ENCODE measurements at regions not wholly inside any gene's neighbourhood (a gene's known extent, or its start where the extent isn't known, plus 50 kb on each side); places are given as distances from the start of the nearest gene placed in this dataset.
"Not testable (repeated sequence)": the region's sequence is repeated elsewhere in the genome, so short reads cannot be mapped to it uniquely, and the experiment has no call there.

GRCh38 chr1:59183749-59184317 lies 113.1 kb upstream of the FGGY start:
- DNase-seq (no peak), ATAC-seq (no peak)
- no peak overlapping the region for H3K27ac Mint-ChIP-seq
- no peaks in the 10 kb centered on the region for H3K4me1 Mint-ChIP-seq
- H3K4me3 Mint-ChIP-seq: no peak overlapping the region
- H3K9me3 Mint-ChIP-seq: no peaks in the 10 kb centered on the region
- no peaks in the 10 kb centered on the region for H3K27me3 Mint-ChIP-seq

GRCh38 chr1:59184365-59184905 lies 112.5 kb upstream of the FGGY start:
- no peak for DNase-seq
- Mint-ChIP-seq H3K4me3 (no peak overlapping the region), H3K27me3 (no peaks in the 10 kb centered on the region), H3K27ac (no peak overlapping the region), H3K9me3 (no peaks in the 10 kb centered on the region), H3K4me1 (no peaks in the 10 kb centered on the region)
- ATAC-seq: no peak

GRCh38 chr1:59185163-59185860 lies 111.6 kb upstream of the FGGY start:
- peak overlapping the region in 1 of 2 donors; percentile 16 for H3K27ac Mint-ChIP-seq
- no peak overlapping the region for H3K4me3 Mint-ChIP-seq
- DNase-seq: no peak
- no peaks in the 10 kb centered on the region for H3K9me3 Mint-ChIP-seq
- H3K4me1 Mint-ChIP-seq: no peaks in the 10 kb centered on the region
- ATAC-seq: no peak
- no peaks in the 10 kb centered on the region for H3K27me3 Mint-ChIP-seq

- no peak for ATAC-seq
- H3K4me1 Mint-ChIP-seq: no peaks in the 10 kb centered on the region
- peaks cover 8% of the 10 kb centered on the region in 2 donors for H3K9me3 Mint-ChIP-seq
- no peak overlapping the region for H3K4me3 Mint-ChIP-seq
- no peak overlapping the region for H3K27ac Mint-ChIP-seq
- no peak for DNase-seq
- H3K27me3 Mint-ChIP-seq: peaks cover 7% of the 10 kb centered on the region
Observed at GRCh38 chr1:59186656-59187055, 110.2 kb upstream of the FGGY start.

GRCh38 chr1:59188413-59189213 lies 108.3 kb upstream of the FGGY start:
- Mint-ChIP-seq H3K9me3 (peaks cover 8 to 9% of the 10 kb centered on the region in 2 donors), H3K27me3 (peaks cover 7% of the 10 kb centered on the region), H3K4me3 (no peak overlapping the region), H3K4me1 (no peaks in the 10 kb centered on the region), H3K27ac (peak overlapping the region in 1 of 2 donors; percentile 37)
- ATAC-seq (no peak), DNase-seq (no peak)

GRCh38 chr1:59193443-59194093 lies 103.3 kb upstream of the FGGY start:
- ATAC-seq: no peak

GRCh38 chr1:59194621-59195020 lies 102.3 kb upstream of the FGGY start:
- H3K27me3 Mint-ChIP-seq: peaks cover 16% of the 10 kb centered on the region
- H3K4me1 Mint-ChIP-seq: no peaks in the 10 kb centered on the region
- H3K9me3 Mint-ChIP-seq: peaks cover 8 to 9% of the 10 kb centered on the region in 2 donors
- DNase-seq: no peak
- H3K27ac Mint-ChIP-seq: no peak overlapping the region
- no peak for ATAC-seq
- no peak overlapping the region for H3K4me3 Mint-ChIP-seq

More at GRCh38 chr1:59193443-59194093, 103.3 kb upstream of the FGGY start:
- peaks cover 8 to 9% of the 10 kb centered on the region in 2 donors for H3K9me3 Mint-ChIP-seq
- no peak overlapping the region for H3K4me3 Mint-ChIP-seq
- H3K27me3 Mint-ChIP-seq: peaks cover 7% of the 10 kb centered on the region
- H3K27ac Mint-ChIP-seq: no peak overlapping the region
- no peaks in the 10 kb centered on the region for H3K4me1 Mint-ChIP-seq
- DNase-seq: no peak

GRCh38 chr1:59195151-59195550 lies 101.7 kb upstream of the FGGY start:
- Mint-ChIP-seq H3K4me1 (no peaks in the 10 kb centered on the region), H3K9me3 (peaks cover 8 to 9% of the 10 kb centered on the region in 2 donors), H3K4me3 (no peak overlapping the region), H3K27ac (no peak overlapping the region), H3K27me3 (peaks cover 20% of the 10 kb centered on the region)
- DNase-seq (no peak), ATAC-seq (no peak)

GRCh38 chr1:59198564-59198963 lies 98.3 kb upstream of the FGGY start:
- Mint-ChIP-seq H3K9me3 (no peaks in the 10 kb centered on the region), H3K27ac (no peak overlapping the region), H3K4me1 (no peaks in the 10 kb centered on the region), H3K27me3 (peaks cover 13% of the 10 kb centered on the region), H3K4me3 (no peak overlapping the region)
- no peak for DNase-seq
- no peak for ATAC-seq

GRCh38 chr1:59199147-59199546 lies 97.7 kb upstream of the FGGY start:
- no peak overlapping the region for H3K4me3 Mint-ChIP-seq
- ATAC-seq (no peak), DNase-seq (no peak)

GRCh38 chr1:59199719-59200376 lies 97.0 kb upstream of the FGGY start:
- peaks cover 2 to 4% of the 10 kb centered on the region in 2 donors for H3K9me3 Mint-ChIP-seq
- no peaks in the 10 kb centered on the region for H3K4me1 Mint-ChIP-seq
- ATAC-seq (no peak), DNase-seq (no peak)
- peaks cover 13% of the 10 kb centered on the region for H3K27me3 Mint-ChIP-seq
- H3K27ac Mint-ChIP-seq: peak overlapping the region in 1 of 2 donors; percentile 10
- H3K4me3 Mint-ChIP-seq: no peak overlapping the region

More at GRCh38 chr1:59199147-59199546, 97.7 kb upstream of the FGGY start:
- no peaks in the 10 kb centered on the region for H3K4me1 Mint-ChIP-seq
- H3K9me3 Mint-ChIP-seq: no peaks in the 10 kb centered on the region
- H3K27me3 Mint-ChIP-seq: peaks cover 13% of the 10 kb centered on the region
- H3K27ac Mint-ChIP-seq: no peak overlapping the region

GRCh38 chr1:59201341-59201740 lies 95.6 kb upstream of the FGGY start:
- no peaks in the 10 kb centered on the region for H3K4me1 Mint-ChIP-seq
- peaks cover 5 to 8% of the 10 kb centered on the region in 2 donors for H3K9me3 Mint-ChIP-seq
- peaks cover 13% of the 10 kb centered on the region for H3K27me3 Mint-ChIP-seq
- H3K27ac Mint-ChIP-seq: no peak overlapping the region
- ATAC-seq (no peak), DNase-seq (no peak)
- H3K4me3 Mint-ChIP-seq: no peak overlapping the region

GRCh38 chr1:59202455-59202854 lies 94.4 kb upstream of the FGGY start:
- H3K27ac Mint-ChIP-seq: no peak overlapping the region
- H3K4me1 Mint-ChIP-seq: no peaks in the 10 kb centered on the region

GRCh38 chr1:59204001-59204400 lies 92.9 kb upstream of the FGGY start:
- H3K4me3 Mint-ChIP-seq: no peak overlapping the region
- no peak overlapping the region for H3K27ac Mint-ChIP-seq
- ATAC-seq (no peak), DNase-seq (no peak)
- peaks cover 10% of the 10 kb centered on the region for H3K27me3 Mint-ChIP-seq
- no peaks in the 10 kb centered on the region for H3K4me1 Mint-ChIP-seq
- H3K9me3 Mint-ChIP-seq: peaks cover 13 to 15% of the 10 kb centered on the region in 2 donors

More at GRCh38 chr1:59202455-59202854, 94.4 kb upstream of the FGGY start:
- Mint-ChIP-seq H3K27me3 (peaks cover 13% of the 10 kb centered on the region), H3K4me3 (no peak overlapping the region), H3K9me3 (peaks cover 5 to 10% of the 10 kb centered on the region in 2 donors)
- ATAC-seq: no peak
- DNase-seq: no peak

- not testable (repeated sequence) for H3K27ac Mint-ChIP-seq, H3K4me1 Mint-ChIP-seq, DNase-seq, ATAC-seq, H3K27me3 Mint-ChIP-seq, H3K4me3 Mint-ChIP-seq
- peaks cover 13 to 15% of the 10 kb centered on the region in 2 donors for H3K9me3 Mint-ChIP-seq
Observed at GRCh38 chr1:59206616-59207015, 90.3 kb upstream of the FGGY start.
